GM23248 (cell line): ENCODE measurements at regions not wholly inside any gene's neighbourhood (a gene's known extent, or its start where the extent isn't known, plus 50 kb on each side); places are given as distances from the start of the nearest gene placed in this dataset.

Experiments used
- DNase-seq: peaks from one replicate; pipeline ENCODE4 v3.0.0-alpha.2; 2015
- H2AFZ ChIP-seq: fragments of 200-600 bp; sonication (generic); 2 replicates; pipeline ENCODE4 v1.6.1; 2016; ENCODE audit warnings: antibody characterized with exemption
- H3F3A ChIP-seq: fragments of 200-600 bp; sonication (generic); 2 replicates; pipeline ENCODE4 v1.6.1; 2016; ENCODE audit warnings: mild to moderate bottlenecking, antibody characterized with exemption, mixed run types; ENCODE audit not compliant: insufficient read depth
- H3K27ac ChIP-seq: fragments of 200-600 bp; sonication (generic); 2 replicates; pipeline ENCODE4 v1.5.1; 2016; ENCODE audit warnings: mild to moderate bottlenecking
- H3K27me3 ChIP-seq: fragments of 200-600 bp; sonication (generic); replicated peaks from 2 replicates; pipeline ENCODE4 v1.6.1; 2016; ENCODE audit warnings: mild to moderate bottlenecking; ENCODE audit not compliant: insufficient read depth
- H3K36me3 ChIP-seq: fragments of 200-600 bp; sonication (generic); 2 replicates; pipeline ENCODE4 v1.6.1; 2016; ENCODE audit warnings: low read depth, mild to moderate bottlenecking
- H3K4me1 ChIP-seq: fragments of 200-600 bp; sonication (generic); 2 replicates; pipeline ENCODE4 v1.6.1; 2016; ENCODE audit warnings: mild to moderate bottlenecking; ENCODE audit not compliant: insufficient read depth
- H3K4me2 ChIP-seq: fragments of 200-600 bp; sonication (generic); one replicate; pipeline ENCODE4 v1.6.1; 2016; ENCODE audit warnings: mild to moderate bottlenecking; ENCODE audit not compliant: unreplicated experiment
- H3K4me3 ChIP-seq: fragments of 200-600 bp; sonication (generic); 2 replicates; pipeline ENCODE4 v1.5.1; 2016; ENCODE audit warnings: mild to moderate bottlenecking
- H3K79me2 ChIP-seq: fragments of 200-600 bp; sonication (generic); 2 replicates; pipeline ENCODE4 v1.6.1; 2016; ENCODE audit warnings: mild to moderate bottlenecking; ENCODE audit not compliant: insufficient read depth
- H3K9ac ChIP-seq: fragments of 200-600 bp; sonication (generic); 2 replicates; pipeline ENCODE4 v1.6.1; 2016; ENCODE audit warnings: mild to moderate bottlenecking
- H3K9me2 ChIP-seq: fragments of 200-600 bp; sonication (generic); 2 replicates; pipeline ENCODE4 v1.6.1; 2016; ENCODE audit warnings: mixed run types, mild to moderate bottlenecking, moderate library complexity; ENCODE audit not compliant: insufficient read depth
- H3K9me3 ChIP-seq: fragments of 200-600 bp; sonication (generic); one replicate; pipeline ENCODE4 v1.6.1; 2017; ENCODE audit warnings: low read depth
- H4K20me1 ChIP-seq: fragments of 200-600 bp; sonication (generic); 2 replicates; pipeline ENCODE4 v1.6.0; 2016; ENCODE audit not compliant: insufficient read depth
- EZH2 ChIP-seq: fragments of 200-600 bp; sonication (generic); IDR thresholded peaks from 2 replicates; pipeline ENCODE4 v1.6.1; 2018; ENCODE audit warnings: antibody characterized with exemption, mild to moderate bottlenecking; ENCODE audit not compliant: insufficient read depth, poor library complexity, severe bottlenecking
- EZH2phosphoT487 ChIP-seq: fragments of 200-600 bp; sonication (generic); IDR thresholded peaks from 2 replicates; pipeline ENCODE4 v1.6.1; 2018; ENCODE audit warnings: antibody characterized with exemption, moderate library complexity, mild to moderate bottlenecking, low read depth; ENCODE audit not compliant: insufficient read depth
- WGBS, 2 experiments: methylation state at CpG; one replicate each; pipeline ENCODE4 v1.1.6; 2015 to 2017; ENCODE audit warnings: low lambda C conversion rate in 2 of 2, low coverage in 1 of 2; ENCODE audit errors: missing lambda C conversion rate in 2 of 2; 5-methylcytosine and 5-hydroxymethylcytosine counted together
- in situ Hi-C: fragments of 300-500 bp; cut with MboI; formaldehyde crosslinking; loops from 2 replicates; pipeline ENCODE4 v1.15.0; 2020

- Histone ChIP-seq H3K4me3 (no peak overlapping the region), H3K27me3 (no peaks in the 10 kb centered on the region), H2AFZ (no peak overlapping the region), H3F3A (no peaks in the 10 kb centered on the region), H3K9me3 (no peaks in the 10 kb centered on the region), H3K9ac (no peak overlapping the region), H4K20me1 (no peaks in the 10 kb centered on the region), H3K36me3 (no peaks in the 10 kb centered on the region), H3K9me2 (no peaks in the 10 kb centered on the region), H3K79me2 (no peaks in the 10 kb centered on the region), H3K4me2 (no peak overlapping the region), H3K4me1 (no peaks in the 10 kb centered on the region), H3K27ac (no peak overlapping the region)
- in situ Hi-C loops: no loop called here
- no peak for DNase-seq
- 28% methylated on average over 2 of the region's 2 CpGs for WGBS, 2 experiments
- TF ChIP-seq EZH2: no peak
- TF ChIP-seq EZH2phosphoT487: no peak
Observed at GRCh38 chr13:62611343-62611742, 1195.7 kb upstream of the PCDH20 start.

DNA sequence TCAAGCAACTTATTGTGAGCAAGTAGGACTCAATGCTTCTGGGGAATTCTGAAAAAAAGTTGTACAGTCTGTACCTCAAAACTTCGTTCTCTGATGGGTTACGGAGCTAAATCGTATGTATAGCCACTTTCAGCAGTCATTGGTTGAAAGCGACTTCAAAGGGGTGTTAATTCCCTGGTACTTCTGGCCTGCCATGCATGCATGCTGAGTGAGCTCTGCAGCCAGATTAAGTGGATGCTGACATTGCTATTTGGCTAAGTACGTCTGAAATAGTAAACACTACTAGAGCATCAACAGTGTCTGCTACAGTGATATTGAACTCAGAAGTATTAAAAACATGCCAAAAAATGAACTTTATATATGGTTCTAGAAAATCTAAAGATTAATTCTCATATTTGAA is 1183.1 kb upstream of the PCDH20 start:
- no peaks in the 10 kb centered on the region for H3K36me3 ChIP-seq
- H3K27ac ChIP-seq: no peak overlapping the region
- DNase-seq: no peak
- H3K9me3 ChIP-seq: peaks cover 4% of the 10 kb centered on the region
- no peaks in the 10 kb centered on the region for H3K27me3 ChIP-seq
- H2AFZ ChIP-seq: no peak overlapping the region
- TF ChIP-seq EZH2phosphoT487 (no peak), EZH2 (no peak)
- no peaks in the 10 kb centered on the region for H3K4me1 ChIP-seq
- in situ Hi-C loops: no loop called here
- H4K20me1 ChIP-seq: no peaks in the 10 kb centered on the region
- H3K4me2 ChIP-seq: no peak overlapping the region
- WGBS, 2 experiments: 38 to 41% methylated on average over 5 of the region's 5 CpGs
- H3K9ac ChIP-seq: no peak overlapping the region
- no peaks in the 10 kb centered on the region for H3K9me2 ChIP-seq
- H3K4me3 ChIP-seq: no peak overlapping the region
- H3F3A ChIP-seq: no peaks in the 10 kb centered on the region
- no peaks in the 10 kb centered on the region for H3K79me2 ChIP-seq

DNA sequence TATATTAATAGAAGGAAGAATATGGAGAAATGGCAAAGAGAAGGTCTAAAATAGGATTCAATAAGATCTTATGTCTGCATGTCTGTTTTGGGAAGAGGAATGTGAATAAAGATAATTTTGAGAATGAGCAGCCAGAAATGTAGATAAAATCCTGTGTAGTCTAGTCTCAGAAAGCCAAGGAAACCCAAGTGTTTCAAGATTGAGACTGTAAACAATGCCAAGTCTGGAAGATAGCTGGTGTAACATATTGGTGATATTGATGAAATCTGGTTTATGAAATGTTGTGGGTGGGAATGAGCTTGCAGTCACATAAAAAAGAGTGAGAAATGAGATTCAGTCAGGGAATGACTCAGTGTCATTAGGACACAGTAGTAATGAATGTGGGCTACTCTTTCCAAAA is 1180.3 kb upstream of the PCDH20 start:
- no peak for DNase-seq
- no peak overlapping the region for H3K4me3 ChIP-seq
- no peak overlapping the region for H2AFZ ChIP-seq
- no peaks in the 10 kb centered on the region for H4K20me1 ChIP-seq
- H3K36me3 ChIP-seq: no peaks in the 10 kb centered on the region
- H3K27ac ChIP-seq: no peak overlapping the region
- H3K9me3 ChIP-seq: peaks cover 4% of the 10 kb centered on the region
- no peaks in the 10 kb centered on the region for H3K27me3 ChIP-seq
- H3K9me2 ChIP-seq: no peaks in the 10 kb centered on the region
- no peak overlapping the region for H3K4me2 ChIP-seq
- no peak for TF ChIP-seq EZH2phosphoT487
- TF ChIP-seq EZH2: no peak
- H3K4me1 ChIP-seq: no peaks in the 10 kb centered on the region
- no peak overlapping the region for H3K9ac ChIP-seq
- H3K79me2 ChIP-seq: no peaks in the 10 kb centered on the region
- H3F3A ChIP-seq: no peaks in the 10 kb centered on the region
- in situ Hi-C loops: no loop called here

- 0 to 1% methylated on average over 2 of the region's 2 CpGs for WGBS, 2 experiments
- no peak for TF ChIP-seq EZH2phosphoT487
- TF ChIP-seq EZH2: no peak
- no peaks in the 10 kb centered on the region for H3F3A ChIP-seq
- H3K4me2 ChIP-seq: no peak overlapping the region
- no peak overlapping the region for H3K9ac ChIP-seq
- H3K9me2 ChIP-seq: no peaks in the 10 kb centered on the region
- no peaks in the 10 kb centered on the region for H3K4me1 ChIP-seq
- H3K36me3 ChIP-seq: no peaks in the 10 kb centered on the region
- in situ Hi-C loops: no loop called here
- H3K9me3 ChIP-seq: no peaks in the 10 kb centered on the region
- no peak overlapping the region for H3K4me3 ChIP-seq
- DNase-seq: no peak
- no peaks in the 10 kb centered on the region for H4K20me1 ChIP-seq
- no peak overlapping the region for H3K27ac ChIP-seq
- H2AFZ ChIP-seq: no peak overlapping the region
- H3K27me3 ChIP-seq: no peaks in the 10 kb centered on the region
- H3K79me2 ChIP-seq: no peaks in the 10 kb centered on the region
Observed at GRCh38 chr13:62593804-62594203, 1178.2 kb upstream of the PCDH20 start.

DNA sequence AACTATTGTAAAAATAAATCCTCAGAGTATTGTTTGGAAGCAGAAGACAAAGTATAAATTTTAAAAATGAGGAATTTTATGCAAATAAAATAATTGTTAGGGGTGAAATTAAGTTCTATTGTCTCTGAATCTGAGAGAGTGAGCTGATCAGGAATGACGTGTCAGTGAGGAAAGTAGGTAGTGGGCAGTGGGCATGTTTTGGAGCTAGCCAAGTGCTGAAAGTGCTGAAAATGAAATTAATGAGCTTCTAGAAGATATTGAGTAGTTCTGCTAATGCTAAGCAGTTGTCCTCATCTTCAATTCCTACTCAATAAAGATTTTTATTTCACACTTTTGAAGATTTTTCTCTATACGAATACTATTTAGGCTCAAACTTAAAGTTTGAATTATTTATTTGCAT is 1167.8 kb upstream of the PCDH20 start:
- Histone ChIP-seq H3K9me3 (no peaks in the 10 kb centered on the region), H3F3A (no peaks in the 10 kb centered on the region), H3K27ac (no peak overlapping the region), H3K4me3 (no peak overlapping the region), H3K36me3 (no peaks in the 10 kb centered on the region), H3K9ac (no peak overlapping the region), H2AFZ (no peak overlapping the region), H4K20me1 (no peaks in the 10 kb centered on the region), H3K79me2 (no peaks in the 10 kb centered on the region), H3K27me3 (no peaks in the 10 kb centered on the region), H3K4me1 (no peaks in the 10 kb centered on the region), H3K9me2 (no peaks in the 10 kb centered on the region), H3K4me2 (no peak overlapping the region)
- TF ChIP-seq EZH2 (no peak), EZH2phosphoT487 (no peak)
- 11 to 16% methylated on average over 2 of the region's 2 CpGs for WGBS, 2 experiments
- in situ Hi-C loops: no loop called here
- DNase-seq: no peak
